Fibroblast of upper back skin (primary cell): ENCODE measurements at regions not wholly inside any gene's neighbourhood (a gene's known extent, or its start where the extent isn't known, plus 50 kb on each side); places are given as distances from the start of the nearest gene placed in this dataset.

Experiments
- DNase-seq: peaks from one replicate; pipeline ENCODE4 v3.0.0-alpha.2; 2013

DNA sequence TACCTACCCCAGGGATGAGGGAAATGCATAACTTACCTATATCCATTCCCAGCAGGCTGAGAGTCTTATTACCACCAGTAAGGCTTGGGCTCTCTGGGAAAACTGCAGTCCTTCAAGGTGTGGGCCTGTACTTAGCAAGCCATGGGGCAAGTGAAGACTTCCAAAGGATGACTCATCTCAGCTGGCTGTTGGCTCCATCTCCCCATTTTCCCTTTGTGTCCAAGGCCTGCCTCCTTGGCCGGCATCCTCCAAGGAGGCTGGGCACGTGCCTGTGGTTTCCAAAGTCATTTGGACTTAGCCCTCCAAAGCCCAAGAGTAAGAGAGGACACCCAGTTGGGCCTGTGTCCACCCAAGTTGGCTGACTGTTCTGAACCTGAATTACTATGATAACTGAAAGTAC lies 89.8 kb downstream of the TMEM100 start:
- no peak for DNase-seq

GRCh38 chr17:55632236-55632635 lies 90.4 kb downstream of the TMEM100 start:
- DNase-seq, result no peak

DNA sequence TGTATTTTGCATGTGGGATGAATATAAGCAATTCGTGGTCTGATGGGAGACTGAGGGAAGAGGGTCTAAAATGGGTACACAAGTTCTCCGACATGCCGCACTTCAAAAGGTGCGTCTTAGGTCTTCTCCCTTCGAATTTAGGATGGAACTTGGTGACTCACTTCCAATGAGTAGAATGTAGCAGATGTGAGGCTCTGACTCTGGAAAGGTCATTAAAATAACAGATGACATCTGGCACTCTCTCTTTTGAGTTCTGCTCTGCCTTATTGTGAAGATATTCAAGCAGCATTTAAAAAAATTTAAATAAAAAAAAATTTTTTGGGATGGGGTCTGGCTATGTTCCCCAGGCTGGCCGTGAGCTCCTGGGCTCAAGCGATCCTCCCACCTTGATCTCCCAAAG lies 92.7 kb downstream of the TMEM100 start:
- DNase-seq, result no peak

DNA sequence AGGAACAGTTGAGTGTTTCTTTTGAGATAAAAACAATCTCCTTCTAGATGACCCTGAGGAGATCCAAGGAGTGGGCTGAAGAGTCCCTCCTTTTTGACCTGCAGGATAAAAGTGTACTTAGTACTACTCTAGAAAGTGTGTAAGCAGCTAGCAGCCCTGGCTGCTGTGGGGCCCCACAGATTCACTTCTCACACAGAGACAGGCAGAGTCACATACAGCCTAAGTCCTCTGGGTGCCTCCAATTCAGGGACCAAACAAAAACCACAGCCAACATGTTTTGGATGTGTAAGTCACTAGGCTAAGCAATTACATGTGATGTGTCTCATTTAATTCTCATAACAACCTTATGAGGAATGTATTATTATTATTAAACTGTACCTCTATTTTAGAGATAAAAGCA lies 97.1 kb downstream of the TMEM100 start:
- no peak for DNase-seq

GRCh38 chr17:55624772-55625433 lies 97.8 kb downstream of the TMEM100 start:
- no peak for DNase-seq

GRCh38 chr17:55622547-55622946 lies 100.1 kb downstream of the TMEM100 start:
- no peak for DNase-seq

GRCh38 chr17:55620945-55621344 lies 101.7 kb downstream of the TMEM100 start:
- DNase-seq, result no peak

- no peak for DNase-seq
Measured at GRCh38 chr17:55620023-55620422, 102.6 kb downstream of the TMEM100 start.

GRCh38 chr17:55617441-55617840 lies 105.2 kb downstream of the TMEM100 start:
- DNase-seq, result no peak

DNA sequence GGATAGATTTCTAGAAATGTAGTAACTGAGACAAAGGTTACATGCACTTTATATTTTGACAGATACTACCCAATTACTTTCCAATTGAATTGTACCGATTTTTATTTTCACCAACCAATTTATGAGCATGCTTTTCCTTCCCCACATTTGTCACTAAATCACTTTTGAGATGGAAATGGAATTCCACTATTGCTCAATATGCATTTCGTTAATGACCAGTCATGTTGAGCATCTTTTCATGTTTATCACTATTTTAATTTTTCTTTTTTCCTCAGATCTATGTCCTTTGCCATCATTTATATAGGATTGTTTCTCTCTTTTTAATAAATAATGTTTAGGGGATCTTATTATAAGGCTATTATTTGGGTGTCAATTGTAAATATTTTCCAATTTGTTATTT lies 102.8 kb upstream of the SMIM36 start:
- DNase-seq, result no peak

DNA sequence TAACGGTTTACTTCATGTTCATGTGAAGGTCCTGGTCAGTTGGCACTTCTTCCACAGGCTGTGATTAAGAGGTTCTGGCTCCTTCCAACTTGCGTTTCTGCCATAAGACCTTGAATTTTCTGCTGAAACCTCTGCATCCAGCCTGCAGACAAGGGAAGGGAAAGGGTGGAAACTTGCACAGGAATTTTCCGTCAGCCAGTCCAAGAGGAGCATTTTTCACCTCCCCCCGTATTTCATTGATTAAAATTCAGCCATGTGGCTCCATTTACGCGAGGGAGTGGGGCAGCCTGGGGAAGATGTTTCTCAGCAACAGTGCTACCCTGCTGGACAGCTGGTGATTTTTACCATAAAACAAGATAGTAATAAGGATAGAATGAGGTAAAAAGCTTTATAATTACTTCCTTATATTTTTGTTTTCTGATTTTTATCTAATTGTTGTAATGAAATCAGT lies 101.5 kb upstream of the SMIM36 start:
- DNase-seq, result no peak

DNA sequence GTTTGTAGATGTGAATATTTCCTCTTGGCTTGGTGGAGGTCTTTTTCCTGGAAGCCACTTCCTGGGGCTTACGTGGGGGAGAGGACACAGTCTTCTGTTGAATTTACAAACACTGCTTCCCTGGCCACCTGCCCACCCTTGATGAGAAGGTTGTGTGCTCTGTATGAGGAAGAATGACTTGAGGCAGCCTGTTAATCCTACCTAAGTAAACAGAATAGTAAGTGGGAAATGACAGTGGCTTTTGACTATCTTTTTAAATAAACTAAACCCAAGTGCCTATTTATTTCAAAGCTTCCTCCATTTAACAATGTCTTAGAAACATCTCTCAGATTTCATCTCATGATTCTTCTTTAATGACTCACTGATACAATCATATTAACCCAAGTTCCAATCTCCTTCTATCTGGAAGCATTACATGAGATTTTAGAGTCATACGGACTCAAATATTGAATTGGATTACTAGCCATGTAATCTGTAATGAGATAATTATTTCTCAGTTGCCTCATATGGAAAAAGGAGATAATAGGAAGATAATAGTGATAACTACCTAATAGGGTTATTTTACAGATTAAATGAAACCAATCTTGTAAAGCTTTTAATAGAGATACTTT lies 96.6 kb upstream of the SMIM36 start:
- peak; percentile 41 for DNase-seq

DNA sequence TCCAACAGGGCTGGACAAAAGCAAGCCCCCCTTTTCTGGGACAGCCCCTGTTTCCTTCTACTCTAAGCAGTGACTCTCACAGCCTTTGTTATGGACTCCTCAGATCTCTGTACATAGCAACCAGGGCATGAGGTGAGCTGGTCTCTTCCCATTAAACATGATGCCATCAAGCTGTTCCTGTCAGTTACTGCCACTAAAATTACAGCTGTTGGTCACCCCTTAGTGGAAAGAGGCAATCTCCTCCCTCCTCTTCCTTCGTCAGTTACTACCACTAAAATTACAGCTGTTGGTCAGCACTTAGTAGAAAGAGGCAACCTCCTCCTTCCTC lies 95.2 kb upstream of the SMIM36 start:
- no peak for DNase-seq

GRCh38 chr17:55605705-55606487 lies 94.6 kb upstream of the SMIM36 start:
- DNase-seq, result no peak

DNA sequence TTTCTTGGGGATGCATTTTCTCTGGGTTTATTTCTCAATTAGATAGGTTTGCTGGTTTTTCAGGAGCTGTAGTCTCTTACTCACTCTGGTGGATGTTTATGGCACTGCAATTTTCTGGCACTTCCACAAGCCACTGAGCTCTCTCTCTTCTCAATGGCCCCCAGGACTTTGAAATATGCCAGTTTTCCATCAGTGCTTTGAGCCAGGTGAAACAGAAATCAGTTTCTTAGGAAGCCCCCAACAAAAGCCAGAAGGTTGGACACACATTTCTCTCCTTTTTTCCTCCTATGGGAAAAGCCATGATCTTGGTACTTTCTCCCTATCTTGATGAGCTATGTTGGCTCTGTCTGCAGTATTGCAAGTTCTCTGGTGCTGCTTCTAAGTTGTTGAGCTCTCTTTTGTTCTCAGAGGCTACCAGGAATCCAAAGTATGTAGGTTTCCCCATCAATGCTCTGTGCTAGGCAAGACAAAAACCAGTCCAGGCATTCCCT lies 90.7 kb upstream of the SMIM36 start:
- peak; percentile 61 for DNase-seq

DNA sequence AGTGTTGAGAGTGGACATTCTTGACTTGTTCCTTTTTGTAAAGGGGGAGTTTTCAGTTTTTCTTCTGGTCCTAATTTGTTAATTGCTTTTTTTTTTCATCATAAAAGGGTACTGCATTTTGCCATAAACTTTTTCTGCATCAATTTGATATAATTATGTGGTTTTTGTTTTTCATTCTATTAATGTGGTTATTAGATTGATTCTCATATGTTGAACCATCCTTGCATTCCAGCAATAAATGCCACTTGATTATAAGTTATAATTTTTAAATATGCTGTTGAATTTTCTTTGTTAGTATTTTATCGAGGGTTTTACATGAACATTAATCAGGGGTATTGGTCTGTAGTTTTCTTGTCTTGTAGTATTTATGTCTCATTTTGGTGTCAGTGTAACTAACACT lies 87.2 kb upstream of the SMIM36 start:
- no peak for DNase-seq

- DNase-seq, result peak; percentile 56
Measured at GRCh38 chr17:55588446-55589242, 77.4 kb upstream of the SMIM36 start.

DNA sequence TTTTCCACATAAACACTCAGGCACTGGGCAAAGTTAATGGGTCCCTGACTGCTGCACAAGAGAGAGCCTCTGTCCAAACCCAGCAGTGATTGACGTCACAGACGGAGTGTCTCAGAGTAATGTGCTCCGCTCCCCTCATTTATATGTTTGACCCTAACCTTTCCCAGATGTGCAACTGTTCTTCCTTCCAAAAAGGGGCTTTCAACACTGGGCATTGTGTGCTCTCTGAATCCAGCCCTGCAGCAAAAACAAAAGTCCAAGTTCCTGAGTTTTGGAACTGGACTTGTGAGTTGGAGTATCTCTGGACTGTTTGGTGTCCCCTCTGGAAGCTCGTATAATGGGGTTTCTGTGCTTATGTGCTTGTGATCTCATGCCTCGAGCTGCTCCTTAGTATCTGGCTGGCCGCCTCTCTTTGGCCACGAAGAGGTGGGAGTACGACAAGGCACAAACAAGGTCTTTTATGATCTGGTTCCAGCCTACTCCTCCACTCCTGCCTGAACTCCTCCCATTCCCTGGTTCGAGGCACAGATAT lies 76.4 kb upstream of the SMIM36 start:
- DNase-seq, result peak; percentile 45

GRCh38 chr17:55585629-55586028 lies 74.4 kb upstream of the SMIM36 start:
- DNase-seq, result no peak

GRCh38 chr17:55584861-55585260 lies 73.6 kb upstream of the SMIM36 start:
- DNase-seq, result no peak

GRCh38 chr17:55584055-55584685 lies 72.9 kb upstream of the SMIM36 start:
- peak; percentile 10 for DNase-seq

DNA sequence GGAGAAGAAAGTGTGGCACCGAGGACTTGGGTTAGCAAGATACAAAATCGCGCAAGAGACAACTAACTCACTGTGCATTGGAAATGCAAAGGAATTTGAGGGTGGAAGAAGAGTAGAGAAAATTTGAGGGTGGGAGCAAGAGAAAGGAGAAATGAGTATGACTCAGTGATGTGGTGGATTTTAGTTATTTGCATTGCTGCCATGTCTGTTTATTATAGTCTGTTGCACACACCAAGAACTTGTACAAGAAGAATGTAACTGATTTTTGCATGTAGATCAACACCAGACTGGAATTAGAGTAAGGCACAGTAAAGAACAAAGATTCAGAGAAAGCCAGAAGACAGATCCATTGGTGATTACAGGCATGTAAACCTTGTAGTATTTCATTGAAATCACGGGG lies 71.6 kb upstream of the SMIM36 start:
- peak; percentile 17 for DNase-seq
